GM12872 (cell line): ENCODE measurements at regions not wholly inside any gene's neighbourhood (a gene's known extent, or its start where the extent isn't known, plus 50 kb on each side); places are given as distances from the start of the nearest gene placed in this dataset.

Experiments
- TF ChIP-seq, protein P1 (sequence below): IDR thresholded peaks from 3 replicates; pipeline ENCODE4 v1.5.1; 2011; ENCODE audit warnings: low read depth, mild to moderate bottlenecking, low read length, moderate library complexity; ENCODE audit not compliant: insufficient read depth

DNA sequence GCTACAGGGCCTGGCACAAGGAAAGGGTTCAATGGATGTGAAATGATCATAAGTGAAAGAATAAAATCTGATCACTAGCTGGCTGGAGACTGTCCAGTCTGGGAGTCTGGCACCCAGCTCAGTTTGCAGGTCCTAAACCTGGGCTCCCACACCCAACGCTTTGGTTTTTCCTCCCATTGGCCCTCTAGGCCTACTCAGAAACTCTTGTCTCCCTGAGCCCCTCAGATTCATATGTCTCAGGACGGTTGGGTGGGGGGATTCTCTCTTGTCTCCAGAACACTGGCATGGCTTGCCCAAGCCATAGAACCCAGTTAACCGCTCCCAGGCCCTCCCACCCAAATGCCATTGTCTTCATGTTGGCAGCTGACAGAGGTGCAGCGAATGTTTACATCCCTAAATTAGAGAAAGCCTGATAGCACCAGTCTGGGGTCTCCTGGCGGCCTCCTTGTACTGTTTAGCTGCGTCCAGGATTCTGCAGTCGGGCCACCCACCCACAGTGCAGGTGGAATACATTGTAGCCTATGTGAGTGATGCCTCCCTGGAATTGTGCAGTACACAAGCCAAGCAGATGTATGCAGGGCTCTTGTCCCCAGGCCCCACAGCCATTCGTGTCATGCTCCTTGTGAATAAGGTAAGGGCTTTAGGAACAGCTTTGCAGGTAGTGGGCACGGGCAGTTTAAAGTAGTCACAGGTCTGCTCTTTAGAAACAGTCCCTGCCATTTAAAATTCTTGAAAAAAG, 266.3 kb downstream of the XXYLT1 start:
- TF ChIP-seq, protein P1, sequence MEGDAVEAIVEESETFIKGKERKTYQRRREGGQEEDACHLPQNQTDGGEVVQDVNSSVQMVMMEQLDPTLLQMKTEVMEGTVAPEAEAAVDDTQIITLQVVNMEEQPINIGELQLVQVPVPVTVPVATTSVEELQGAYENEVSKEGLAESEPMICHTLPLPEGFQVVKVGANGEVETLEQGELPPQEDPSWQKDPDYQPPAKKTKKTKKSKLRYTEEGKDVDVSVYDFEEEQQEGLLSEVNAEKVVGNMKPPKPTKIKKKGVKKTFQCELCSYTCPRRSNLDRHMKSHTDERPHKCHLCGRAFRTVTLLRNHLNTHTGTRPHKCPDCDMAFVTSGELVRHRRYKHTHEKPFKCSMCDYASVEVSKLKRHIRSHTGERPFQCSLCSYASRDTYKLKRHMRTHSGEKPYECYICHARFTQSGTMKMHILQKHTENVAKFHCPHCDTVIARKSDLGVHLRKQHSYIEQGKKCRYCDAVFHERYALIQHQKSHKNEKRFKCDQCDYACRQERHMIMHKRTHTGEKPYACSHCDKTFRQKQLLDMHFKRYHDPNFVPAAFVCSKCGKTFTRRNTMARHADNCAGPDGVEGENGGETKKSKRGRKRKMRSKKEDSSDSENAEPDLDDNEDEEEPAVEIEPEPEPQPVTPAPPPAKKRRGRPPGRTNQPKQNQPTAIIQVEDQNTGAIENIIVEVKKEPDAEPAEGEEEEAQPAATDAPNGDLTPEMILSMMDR = no peak

DNA sequence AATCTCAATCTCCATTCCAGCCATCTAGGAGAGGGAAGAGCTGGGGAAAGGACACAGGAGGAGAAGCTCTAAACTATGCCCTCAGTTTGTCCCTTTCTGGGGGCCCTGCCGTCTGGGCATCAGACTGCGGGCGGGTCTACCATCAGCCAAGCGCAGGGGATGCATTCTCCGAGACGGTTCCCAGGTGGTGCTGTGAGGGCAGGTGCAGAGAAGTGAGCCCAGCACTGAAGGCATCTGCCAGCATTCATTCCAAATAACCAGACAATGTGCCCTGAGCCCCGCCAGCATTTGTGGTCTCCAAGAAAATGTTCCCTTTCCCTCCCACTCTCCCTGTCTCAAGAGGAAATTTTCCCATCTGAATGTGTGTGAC, 265.7 kb downstream of the XXYLT1 start:
- TF ChIP-seq, protein P1 = no peak

DNA sequence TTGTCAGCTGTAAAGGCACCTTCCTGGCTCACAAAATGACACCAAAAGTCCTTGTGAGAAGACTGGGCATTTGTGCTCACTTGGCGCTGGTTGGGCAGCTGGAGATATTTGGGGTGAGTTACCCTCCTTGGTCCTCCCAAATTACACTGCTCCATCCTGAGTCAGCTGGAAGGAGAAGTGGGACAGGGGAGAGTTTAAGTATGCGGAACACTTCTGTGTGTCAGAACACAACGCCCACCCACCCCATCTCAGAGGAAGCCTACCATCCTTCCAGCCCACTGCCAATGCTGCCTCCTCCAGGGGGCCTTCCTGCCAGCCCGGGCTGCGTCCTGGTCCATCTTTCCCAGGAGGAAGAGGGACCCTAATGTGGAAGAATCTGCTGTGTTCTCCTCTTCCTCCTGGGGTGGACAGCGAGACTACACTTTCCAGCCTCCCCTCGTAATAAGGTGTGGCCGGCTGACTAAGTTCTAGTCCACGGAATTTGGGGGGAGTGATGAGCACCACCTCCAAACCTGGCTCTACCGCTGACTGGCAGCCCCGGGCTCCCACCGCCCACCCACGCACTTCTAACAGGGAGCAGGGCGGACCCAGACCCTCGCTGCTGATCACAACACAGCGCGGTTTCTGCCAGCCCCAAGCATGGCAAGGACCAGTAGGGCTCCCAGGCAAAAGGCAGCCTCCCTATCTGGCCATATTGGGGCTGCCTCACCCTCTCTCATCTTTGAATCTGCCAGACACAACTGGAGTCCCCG, 265.0 kb downstream of the XXYLT1 start:
- TF ChIP-seq, protein P1 = no peak

DNA sequence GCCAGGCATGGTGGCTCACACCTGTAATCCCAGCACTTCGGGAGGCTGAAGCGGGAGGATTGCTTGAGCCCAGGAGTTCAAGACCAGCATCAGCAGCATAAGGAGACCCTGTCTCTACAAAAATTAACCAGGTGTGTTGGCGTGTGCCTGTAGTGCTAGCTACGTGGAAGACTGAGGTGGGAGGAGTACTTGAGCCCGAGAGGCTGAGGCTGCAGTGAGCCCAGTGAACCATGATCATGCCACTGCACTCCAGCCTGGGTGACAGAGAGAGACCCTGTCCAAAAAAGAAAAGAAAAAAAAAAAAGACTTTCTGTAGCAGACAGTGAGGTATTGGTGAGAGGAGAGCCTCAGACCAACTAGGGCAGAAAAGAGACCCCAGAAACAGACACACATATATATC, 263.8 kb downstream of the XXYLT1 start:
- TF ChIP-seq, protein P1 = no peak

DNA sequence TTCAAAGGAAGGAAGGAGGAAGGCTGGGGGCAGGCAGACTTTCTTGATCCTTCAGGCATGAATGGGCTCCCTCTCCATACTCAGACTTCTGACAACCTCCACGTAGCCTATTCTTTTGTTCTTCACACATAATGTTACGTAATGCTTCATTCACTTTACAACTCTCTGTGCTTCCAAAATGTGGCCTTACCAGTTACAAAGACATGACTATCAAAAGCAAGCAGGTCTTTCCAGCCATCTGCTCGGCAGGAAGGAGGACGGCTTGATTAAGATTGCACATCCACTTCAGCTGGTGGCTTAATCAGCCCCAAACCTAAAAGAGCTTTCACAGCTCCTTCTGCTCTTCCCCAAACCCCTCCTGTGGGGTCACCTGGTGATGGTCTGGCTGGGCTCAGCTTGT, 263.2 kb downstream of the XXYLT1 start:
- TF ChIP-seq, protein P1 = no peak

DNA sequence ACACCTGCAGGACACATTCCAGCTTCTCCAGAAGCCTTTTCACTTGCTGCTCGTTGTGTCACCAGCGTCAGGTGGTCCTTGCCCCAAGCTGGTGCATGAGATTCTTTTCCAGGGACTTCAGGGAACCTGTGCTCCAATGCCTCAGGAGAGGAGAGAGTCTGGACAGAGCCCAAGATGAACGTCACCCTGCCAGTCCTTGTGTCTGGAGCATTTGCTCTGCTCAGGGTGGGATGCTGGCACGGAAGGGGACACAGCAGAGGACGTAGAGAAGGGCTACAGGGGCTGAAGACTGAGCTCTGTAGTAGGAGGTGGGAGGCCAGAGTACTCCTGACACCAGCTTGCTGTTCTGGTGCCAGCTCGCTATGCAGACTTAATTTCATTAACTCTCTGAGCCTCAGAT, 262.1 kb downstream of the XXYLT1 start:
- TF ChIP-seq, protein P1 = no peak

DNA sequence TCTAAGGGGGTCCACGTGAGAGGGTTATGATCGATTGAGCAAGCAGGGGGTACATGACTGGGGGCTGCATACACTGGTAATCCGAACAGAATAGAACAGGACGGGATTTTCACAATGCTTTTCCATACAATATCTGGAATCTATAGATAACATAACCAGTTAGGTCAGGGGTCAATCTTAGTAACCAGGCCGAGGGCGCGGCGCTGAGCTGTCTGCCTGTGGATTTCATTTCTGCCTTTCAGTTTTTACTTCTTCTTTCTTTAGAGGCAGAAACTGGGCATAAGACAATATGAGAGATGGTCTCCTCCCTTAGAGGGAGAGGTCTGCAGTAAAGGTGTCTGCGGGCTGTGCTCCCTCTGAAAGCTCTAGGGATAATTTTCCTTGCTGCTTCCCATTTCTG, 261.3 kb downstream of the XXYLT1 start:
- TF ChIP-seq, protein P1 = no peak
